OCI-LY3 (cell line): ENCODE measurements at regions not wholly inside any gene's neighbourhood (a gene's known extent, or its start where the extent isn't known, plus 50 kb on each side); places are given as distances from the start of the nearest gene placed in this dataset.

ENCODE experiments used
- H2AFZ ChIP-seq: fragments of 200-600, 300-600 bp; shearing (Covaris generic); 2 replicates; pipeline ENCODE4 v1.6.0; 2014; ENCODE audit warnings: antibody characterized with exemption, low read depth, low read length
- H3K27ac ChIP-seq: fragments of 200-600, 300-600 bp; sonication (generic); 2 replicates; pipeline ENCODE4 v1.5.1; 2014; ENCODE audit warnings: mild to moderate bottlenecking, low read length, moderate library complexity, mixed read lengths
- H3K27me3 ChIP-seq: fragments of 200-600, 300-600 bp; sonication (generic); 2 replicates; pipeline ENCODE4 v1.6.1; 2014; ENCODE audit warnings: low read depth, low read length, mixed read lengths
- H3K36me3 ChIP-seq: fragments of 200-600, 300-600 bp; sonication (generic); replicated peaks from 2 replicates; pipeline ENCODE3; 2014; ENCODE audit warnings: low read depth, low read length, mixed read lengths
- H3K4me1 ChIP-seq: fragments of 300-600, 200-600 bp; sonication (generic); 2 replicates; pipeline ENCODE4 v1.6.1; 2014; ENCODE audit warnings: low read length, mixed read lengths
- H3K4me2 ChIP-seq: fragments of 200-600, 300-600 bp; sonication (generic); 2 replicates; pipeline ENCODE4 v1.6.1; 2014; ENCODE audit warnings: low read length, mixed read lengths
- H3K4me3 ChIP-seq: fragments of 300-600, 200-600 bp; sonication (generic); 2 replicates; pipeline ENCODE4 v1.5.1; 2014; ENCODE audit warnings: antibody characterized with exemption, mild to moderate bottlenecking, low read length, moderate library complexity
- H3K79me2 ChIP-seq: fragments of 300-600, 200-600 bp; shearing (Covaris generic); 2 replicates; pipeline ENCODE4 v1.6.1; 2014; ENCODE audit warnings: mild to moderate bottlenecking, low read length, mixed read lengths
- H3K9ac ChIP-seq: fragments of 300-600, 200-600 bp; shearing (Covaris generic); 2 replicates; pipeline ENCODE4 v1.6.0; 2014; ENCODE audit warnings: mild to moderate bottlenecking, low read length, moderate library complexity
- H3K9me3 ChIP-seq: fragments of 200-600, 300-600 bp; shearing (Covaris generic); 2 replicates; pipeline ENCODE4 v1.6.1; 2014; ENCODE audit warnings: low read length, mixed read lengths; ENCODE audit not compliant: insufficient read depth
- H4K20me1 ChIP-seq: fragments of 200-600, 300-600 bp; sonication (generic); 2 replicates; pipeline ENCODE4 v1.6.1; 2016; ENCODE audit warnings: low read length, mixed read lengths; ENCODE audit not compliant: insufficient read depth
- CTCF ChIP-seq: fragments of 200-600, 300-600 bp; sonication (generic); IDR thresholded peaks from 2 replicates; pipeline ENCODE4 v1.5.1; 2014; ENCODE audit warnings: antibody characterized with exemption, low read length, low read depth
- EZH2phosphoT487 ChIP-seq: fragments of 200-600 bp; shearing (Covaris generic); IDR thresholded peaks from 2 replicates; pipeline ENCODE4 v1.6.1; 2018; ENCODE audit warnings: antibody characterized with exemption, mixed run types, low read depth

GRCh38 chrX:13933851-13934250, 95.8 kb downstream of the GEMIN8 start:
- Histone ChIP-seq H3K27me3 (no peaks in the 10 kb centered on the region), H3K9me3 (no peaks in the 10 kb centered on the region), H3K4me3 (no peak overlapping the region), H3K4me2 (no peak overlapping the region), H3K27ac (no peak overlapping the region), H4K20me1 (no peaks in the 10 kb centered on the region), H3K9ac (no peak overlapping the region), H3K4me1 (peaks cover 21% of the 10 kb centered on the region), H3K79me2 (peaks cover 26% of the 10 kb centered on the region), H2AFZ (no peak overlapping the region), H3K36me3 (peaks cover 7% of the 10 kb centered on the region)
- TF ChIP-seq CTCF (no peak), EZH2phosphoT487 (no peak)

- no peaks in the 10 kb centered on the region for H4K20me1 ChIP-seq
- no peak for TF ChIP-seq EZH2phosphoT487
- TF ChIP-seq CTCF, result no peak
- peaks cover 26% of the 10 kb centered on the region for H3K79me2 ChIP-seq
- H3K4me1 ChIP-seq, result peaks cover 21% of the 10 kb centered on the region
- H3K36me3 ChIP-seq, result peaks cover 7% of the 10 kb centered on the region
- no peak overlapping the region for H2AFZ ChIP-seq
- H3K4me2 ChIP-seq, result no peak overlapping the region
- no peak overlapping the region for H3K4me3 ChIP-seq
- no peak overlapping the region for H3K27ac ChIP-seq
- H3K27me3 ChIP-seq, result no peaks in the 10 kb centered on the region
- H3K9me3 ChIP-seq, result no peaks in the 10 kb centered on the region
- no peak overlapping the region for H3K9ac ChIP-seq
Measured at GRCh38 chrX:13933352-13933751, 96.3 kb downstream of the GEMIN8 start.

GRCh38 chrX:13932416-13932815, 97.3 kb downstream of the GEMIN8 start:
- H2AFZ ChIP-seq, result no peak overlapping the region
- H3K9ac ChIP-seq, result no peak overlapping the region
- no peaks in the 10 kb centered on the region for H3K9me3 ChIP-seq
- H3K4me1 ChIP-seq, result peaks cover 19% of the 10 kb centered on the region
- peaks cover 7% of the 10 kb centered on the region for H3K36me3 ChIP-seq
- no peaks in the 10 kb centered on the region for H3K27me3 ChIP-seq
- H4K20me1 ChIP-seq, result no peaks in the 10 kb centered on the region
- no peak overlapping the region for H3K27ac ChIP-seq
- TF ChIP-seq CTCF (no peak), EZH2phosphoT487 (no peak)
- peaks cover 23% of the 10 kb centered on the region for H3K79me2 ChIP-seq
- no peak overlapping the region for H3K4me3 ChIP-seq
- H3K4me2 ChIP-seq, result no peak overlapping the region

GRCh38 chrX:13927175-13927574, 102.5 kb downstream of the GEMIN8 start:
- Histone ChIP-seq H3K9ac (no peak overlapping the region), H4K20me1 (no peaks in the 10 kb centered on the region), H3K4me1 (no peaks in the 10 kb centered on the region), H3K4me2 (no peak overlapping the region), H3K9me3 (no peaks in the 10 kb centered on the region), H2AFZ (no peak overlapping the region), H3K27me3 (no peaks in the 10 kb centered on the region), H3K4me3 (no peak overlapping the region), H3K79me2 (peaks cover 11% of the 10 kb centered on the region), H3K36me3 (no peaks in the 10 kb centered on the region), H3K27ac (no peak overlapping the region)
- no peak for TF ChIP-seq CTCF
- TF ChIP-seq EZH2phosphoT487, result no peak
